HG03442 (cell line): ENCODE measurements at regions not wholly inside any gene's neighbourhood (a gene's known extent, or its start where the extent isn't known, plus 50 kb on each side); places are given as distances from the start of the nearest gene placed in this dataset.

Source experiments
- ATAC-seq: cut with Tn5 transposase; IDR thresholded peaks from one replicate; pipeline ENCODE4 v1.9.1; 2021; ENCODE audit warnings: mild to moderate bottlenecking, moderate library complexity; ENCODE audit not compliant: unreplicated experiment

DNA sequence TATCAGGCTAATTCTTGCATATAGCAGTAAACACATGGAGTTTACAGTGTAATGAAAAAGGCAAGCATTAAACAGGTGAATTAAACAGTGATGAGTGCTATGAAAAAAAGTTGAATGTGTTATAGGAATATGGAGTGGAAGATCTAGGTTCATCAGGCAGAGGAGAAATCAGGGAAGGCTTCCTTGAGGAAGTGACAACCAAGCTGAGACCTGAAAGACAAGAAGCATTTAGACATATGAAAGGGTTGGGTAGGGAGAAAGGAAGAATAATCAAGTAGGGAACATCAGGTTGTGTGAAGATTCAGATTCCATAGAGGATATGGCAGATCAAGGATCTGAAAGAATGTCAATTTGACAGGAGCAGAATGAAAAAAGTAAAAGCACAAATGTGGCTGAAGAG, 612.5 kb downstream of the PRELID2 start:
- no peak for ATAC-seq

DNA sequence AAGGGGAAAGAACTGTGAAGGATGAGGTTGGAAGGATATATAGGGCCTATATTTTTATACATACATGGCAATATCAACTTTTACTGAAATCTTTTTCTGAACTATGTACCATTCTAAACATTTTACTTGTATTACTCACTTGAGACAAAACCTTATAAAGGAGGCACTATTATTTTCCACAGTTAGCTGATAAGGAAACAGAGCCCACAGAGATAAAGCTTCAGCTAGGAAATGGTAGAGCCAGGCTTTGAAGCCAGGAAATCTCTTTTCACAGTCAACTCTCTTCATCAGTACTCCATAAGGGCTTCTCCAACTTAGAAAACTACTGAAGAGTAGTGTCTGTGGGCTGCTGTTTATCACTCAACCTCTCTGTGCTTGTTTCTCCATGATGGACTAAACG, 613.7 kb downstream of the PRELID2 start:
- ATAC-seq: no peak

DNA sequence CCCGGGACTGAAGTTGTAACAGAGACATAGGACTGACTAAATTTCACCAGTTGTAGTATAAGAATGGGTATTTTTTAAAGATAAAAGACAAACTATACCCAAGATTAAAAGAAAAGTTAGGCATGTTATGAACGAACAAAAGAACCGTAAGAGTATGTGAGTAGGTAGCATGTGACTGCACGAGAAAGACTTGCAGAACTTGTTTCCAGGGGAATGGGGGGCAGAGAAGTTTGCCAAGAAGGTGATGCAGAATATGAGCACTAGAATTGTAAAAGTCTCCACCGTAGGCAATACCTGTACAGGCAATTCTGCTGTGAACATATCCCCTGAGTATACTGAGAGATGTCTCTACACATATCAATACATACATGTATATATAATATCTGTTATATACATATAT, 614.7 kb downstream of the PRELID2 start:
- no peak for ATAC-seq

DNA sequence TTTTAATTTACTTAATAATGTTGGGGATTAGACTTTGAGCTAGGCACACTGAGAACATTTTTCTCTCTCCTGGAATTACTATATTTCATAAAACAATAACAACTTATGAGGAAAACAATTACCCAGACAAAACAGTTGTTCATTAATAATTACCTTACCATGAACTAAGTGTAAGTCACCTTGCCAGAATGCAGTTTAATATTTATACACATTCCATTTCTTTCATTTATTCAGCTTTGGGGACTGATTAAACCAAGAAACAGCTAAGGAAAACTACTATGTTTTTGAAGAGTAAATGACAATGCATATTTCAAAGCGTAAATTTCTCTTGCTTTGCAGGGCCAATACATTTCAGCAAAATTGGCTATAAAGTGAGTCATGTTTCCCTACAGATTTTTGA, 616.2 kb downstream of the PRELID2 start:
- no peak for ATAC-seq

DNA sequence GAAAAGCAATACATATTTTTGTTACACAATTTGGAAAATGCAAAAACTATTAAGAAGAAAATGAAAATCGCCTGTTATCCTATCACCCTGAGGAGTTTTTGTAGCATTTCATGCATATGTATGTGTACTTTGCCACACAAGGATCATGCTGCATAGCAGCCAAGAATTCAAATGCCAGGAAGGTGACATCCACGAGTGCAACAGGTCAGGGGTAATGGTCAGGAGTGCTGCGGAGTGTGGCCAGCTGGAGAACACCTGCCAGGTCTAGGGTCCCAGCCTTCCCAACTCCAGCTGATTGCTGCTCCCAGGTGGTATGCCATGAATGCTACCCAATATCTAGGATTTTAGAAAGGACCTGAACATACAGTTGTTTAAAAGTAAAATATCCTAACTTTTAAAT, 617.1 kb downstream of the PRELID2 start:
- ATAC-seq: no peak

DNA sequence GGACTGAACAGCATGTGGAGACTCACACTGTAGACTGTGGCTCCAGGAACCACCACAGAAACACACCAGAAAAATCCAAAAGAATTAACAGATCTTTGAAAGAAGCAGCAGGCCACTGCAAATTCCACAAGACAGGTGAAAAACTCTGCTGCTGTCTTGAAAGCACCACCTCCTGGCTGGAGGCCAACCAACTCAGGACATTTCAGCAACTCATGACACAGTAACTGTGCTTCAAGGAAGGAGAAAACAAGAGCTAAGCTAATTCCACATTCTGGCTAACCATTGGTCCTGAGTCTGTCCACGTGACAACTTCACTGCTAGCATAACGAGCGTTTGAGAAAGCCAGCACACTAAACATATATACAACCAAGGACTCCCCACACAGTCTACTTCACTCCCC, 625.1 kb downstream of the PRELID2 start:
- ATAC-seq: no peak

DNA sequence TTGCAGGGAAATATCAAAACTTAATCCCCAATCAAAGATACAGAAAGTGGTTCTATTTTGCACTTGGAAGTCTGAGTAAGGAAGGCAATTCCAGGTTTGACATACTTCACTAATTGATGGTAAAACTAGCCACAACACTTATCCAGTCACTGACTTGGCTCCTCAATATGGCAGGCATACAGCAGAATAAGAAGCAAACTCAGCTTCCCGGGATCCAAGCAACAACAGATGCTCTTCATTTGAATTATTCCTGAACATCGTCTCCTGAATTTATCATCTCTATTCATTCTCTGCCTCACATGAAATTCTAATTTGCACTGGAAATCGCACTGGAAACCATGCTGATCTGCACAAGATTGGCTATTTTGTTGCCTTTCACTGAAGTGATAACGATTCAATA, 629.6 kb downstream of the PRELID2 start:
- ATAC-seq: no peak

DNA sequence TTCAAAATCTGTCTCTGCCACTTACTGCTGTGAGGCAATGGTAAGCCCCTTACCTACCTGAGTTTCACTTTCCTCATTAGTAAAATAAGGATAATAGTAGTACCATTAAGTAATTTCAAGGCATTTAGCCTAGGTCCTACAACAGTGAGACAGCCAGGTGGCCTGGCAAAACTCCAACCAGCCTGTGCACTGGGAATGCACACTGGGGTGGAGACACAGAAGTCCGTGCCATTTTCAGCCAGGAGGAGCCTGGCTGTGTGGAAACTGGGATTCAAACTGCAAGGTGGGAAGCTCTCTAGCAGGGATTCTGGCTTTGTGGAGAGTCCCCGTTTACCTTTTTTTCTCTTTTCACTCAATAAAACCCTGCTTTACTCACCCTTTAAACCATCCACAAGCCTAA, 630.4 kb downstream of the PRELID2 start:
- no peak for ATAC-seq

DNA sequence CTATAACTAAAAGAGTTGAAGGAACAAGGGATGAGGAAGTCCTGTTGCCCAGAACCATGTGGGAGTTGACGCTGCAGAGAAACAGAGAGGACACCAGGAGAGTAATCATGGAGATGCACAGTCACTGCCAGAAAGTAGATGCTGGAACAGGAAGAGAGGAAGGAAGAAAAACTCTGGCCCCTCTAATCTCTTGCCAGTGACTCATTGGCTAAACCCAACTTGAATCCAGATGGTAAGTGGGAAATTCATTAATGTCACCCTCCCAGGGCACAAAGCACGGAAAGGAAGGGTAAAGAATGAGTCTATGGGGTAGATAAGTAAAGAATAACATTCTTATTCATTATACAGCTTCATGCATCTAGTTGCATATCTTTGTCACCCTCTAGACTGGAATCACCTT, 631.9 kb downstream of the PRELID2 start:
- ATAC-seq: no peak

DNA sequence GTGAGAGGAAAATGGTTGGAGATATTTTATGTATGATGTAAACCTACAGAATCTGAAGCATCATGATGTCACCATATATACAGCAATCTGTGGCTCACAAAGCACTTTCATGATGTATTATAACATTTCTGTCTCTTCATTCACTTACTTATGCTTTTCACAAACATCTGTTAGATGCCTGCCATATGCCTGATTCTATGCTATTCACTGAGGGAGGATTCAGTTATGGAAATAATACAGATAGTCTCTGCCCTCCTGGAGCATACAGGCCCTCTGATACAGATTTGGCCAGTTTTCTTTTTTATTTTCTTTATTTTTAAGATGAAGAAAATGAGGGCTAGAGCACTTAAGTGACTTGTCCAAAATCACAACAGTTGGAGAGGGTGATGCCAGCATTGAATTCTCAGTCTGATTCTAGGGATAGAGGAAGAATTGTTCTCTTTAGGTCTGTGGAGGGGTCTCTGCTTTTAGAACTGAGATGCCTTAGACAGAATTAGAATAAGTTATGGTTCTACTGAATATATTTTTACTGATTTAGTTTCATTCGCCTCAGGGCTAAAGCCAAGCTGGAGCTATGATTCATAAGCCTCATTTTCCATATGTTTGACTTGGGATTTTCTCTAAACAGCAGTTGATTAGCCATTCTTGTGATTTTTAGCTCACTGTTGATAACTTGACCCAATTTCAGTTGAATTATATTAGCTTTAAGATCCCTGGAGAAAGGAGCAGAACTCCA, 636.4 kb downstream of the PRELID2 start:
- no peak for ATAC-seq

DNA sequence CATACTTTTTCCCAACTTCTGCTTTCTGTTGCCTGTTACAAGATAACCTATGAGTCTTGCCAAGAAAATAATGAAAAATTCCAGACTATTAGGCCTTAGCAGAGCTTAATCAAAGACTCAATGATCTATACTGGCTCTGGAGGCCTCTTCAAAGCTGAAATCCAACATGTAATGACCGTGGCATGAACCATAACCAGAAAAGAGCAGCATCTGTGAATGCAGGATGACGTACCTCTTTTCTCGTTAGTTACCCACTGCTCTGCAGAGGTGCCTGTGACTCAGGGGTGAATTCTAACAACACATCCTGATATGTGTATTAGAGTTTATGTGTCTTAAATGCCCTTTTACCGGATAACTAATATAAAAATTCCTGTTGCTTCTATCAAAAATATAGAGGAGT, 645.4 kb downstream of the PRELID2 start:
- ATAC-seq: no peak

DNA sequence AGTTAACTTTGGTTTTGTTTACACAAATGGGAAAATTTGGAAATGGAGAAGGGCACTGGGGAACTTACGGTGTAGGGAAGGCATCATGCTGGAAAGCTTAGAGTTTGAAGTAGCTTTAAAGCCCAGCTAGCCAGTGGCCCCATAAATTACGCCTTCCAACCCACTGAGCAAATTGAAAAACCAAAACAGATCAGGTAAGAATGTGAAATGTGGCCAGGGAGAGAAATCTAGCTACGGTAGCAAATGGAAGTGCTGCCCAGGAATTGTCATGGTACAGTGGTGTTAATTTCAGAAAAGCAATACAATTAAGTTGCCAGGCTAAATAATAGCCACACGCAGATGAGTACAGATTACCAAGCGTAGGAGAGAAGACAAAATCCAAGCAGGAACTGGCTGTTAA, 654.8 kb downstream of the PRELID2 start:
- no peak for ATAC-seq

DNA sequence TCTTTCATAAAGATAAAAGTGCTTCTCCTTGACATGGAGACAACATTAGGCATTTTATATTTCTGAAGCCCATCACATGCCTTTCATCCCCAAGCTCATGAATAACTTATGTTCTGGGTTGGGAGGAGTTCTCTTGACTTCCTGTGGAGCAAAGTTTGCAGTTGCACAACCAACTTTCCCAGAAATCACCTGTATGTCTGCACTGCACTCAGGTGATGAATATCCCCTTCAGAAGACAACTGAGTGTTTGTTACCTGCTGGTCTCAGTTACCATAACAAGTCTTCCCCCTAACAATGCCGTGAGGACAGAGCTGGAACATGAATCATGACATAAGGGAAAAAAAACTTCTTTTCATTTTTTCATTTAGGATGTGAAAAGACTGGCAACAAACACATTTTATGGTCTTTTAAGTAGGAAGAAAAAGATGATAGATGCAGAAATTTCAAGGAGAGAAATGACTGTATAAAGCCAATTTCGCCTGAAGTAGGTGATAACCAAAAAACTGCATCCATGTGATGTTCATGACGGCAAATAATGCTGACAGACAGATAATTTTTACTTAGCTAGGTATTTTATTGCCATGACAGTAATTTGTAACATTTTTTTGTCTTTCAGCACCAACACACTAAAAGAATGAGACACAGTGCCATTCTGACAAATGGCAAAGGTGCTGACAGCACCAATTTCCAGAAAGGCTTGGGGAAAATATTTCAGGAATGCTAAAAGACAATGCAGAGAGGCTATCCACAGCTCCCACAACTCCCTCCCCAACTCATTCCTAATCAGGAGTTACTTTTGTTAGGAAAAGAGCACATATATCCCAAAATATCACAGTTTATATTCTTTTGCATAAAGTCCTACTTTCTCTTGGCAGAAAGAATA, 656.3 kb downstream of the PRELID2 start:
- ATAC-seq: no peak

DNA sequence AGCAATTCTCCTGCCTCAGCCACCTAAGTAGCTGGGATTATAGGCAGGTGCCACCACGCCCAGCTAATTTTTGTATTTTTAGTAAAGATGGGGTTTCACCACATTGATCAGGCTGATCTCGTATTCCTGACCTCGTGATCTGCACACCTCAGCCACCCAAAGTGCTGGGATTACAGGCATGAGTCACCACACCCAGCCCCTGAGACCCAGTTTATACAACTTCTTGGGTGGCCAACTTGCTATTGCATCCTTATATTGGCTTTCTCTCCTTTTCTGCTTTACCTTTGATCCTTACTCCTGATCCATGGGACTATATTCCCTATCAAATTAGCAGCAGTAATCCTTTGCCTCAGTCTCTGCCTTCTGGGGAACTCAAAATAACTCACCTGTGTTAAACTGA, 659.1 kb downstream of the PRELID2 start:
- ATAC-seq: no peak

DNA sequence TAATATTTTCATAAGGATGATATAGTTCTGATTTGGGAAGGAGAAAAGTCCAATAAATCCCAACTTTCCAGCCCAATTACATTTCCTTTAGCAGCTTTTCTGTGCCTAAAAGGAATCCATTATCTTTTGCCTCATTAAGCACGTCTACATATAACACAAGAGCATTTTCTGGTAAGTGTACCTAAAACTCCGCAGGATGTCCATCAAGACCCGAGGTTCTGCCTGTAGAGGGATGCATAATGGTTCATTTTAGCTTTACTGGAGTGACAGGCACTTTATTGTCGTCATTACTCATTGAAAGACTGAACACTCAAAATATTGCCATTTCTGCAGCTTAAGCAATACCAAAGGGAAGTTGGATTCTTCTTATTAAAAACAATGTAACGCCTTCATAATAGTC, 669.0 kb downstream of the PRELID2 start:
- no peak for ATAC-seq

DNA sequence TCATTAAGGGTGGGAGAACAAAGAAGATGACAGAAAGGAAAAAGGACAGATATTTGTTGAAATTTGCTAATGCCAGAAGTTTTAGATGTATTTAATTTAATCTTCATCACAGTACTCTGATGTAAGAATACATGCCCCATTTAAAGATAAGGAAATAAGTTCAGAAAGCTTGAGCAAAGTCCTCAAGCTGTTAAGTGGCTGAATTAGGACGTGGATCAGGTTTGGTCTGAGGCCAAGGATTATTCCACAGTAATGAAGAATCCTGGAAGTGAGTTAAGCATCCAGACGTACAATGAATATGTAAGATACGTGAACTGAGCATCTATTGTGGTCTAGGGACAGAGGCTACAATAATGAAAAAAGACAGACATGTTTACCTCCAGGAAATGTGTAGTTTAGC, 671.3 kb downstream of the PRELID2 start:
- ATAC-seq: no peak

DNA sequence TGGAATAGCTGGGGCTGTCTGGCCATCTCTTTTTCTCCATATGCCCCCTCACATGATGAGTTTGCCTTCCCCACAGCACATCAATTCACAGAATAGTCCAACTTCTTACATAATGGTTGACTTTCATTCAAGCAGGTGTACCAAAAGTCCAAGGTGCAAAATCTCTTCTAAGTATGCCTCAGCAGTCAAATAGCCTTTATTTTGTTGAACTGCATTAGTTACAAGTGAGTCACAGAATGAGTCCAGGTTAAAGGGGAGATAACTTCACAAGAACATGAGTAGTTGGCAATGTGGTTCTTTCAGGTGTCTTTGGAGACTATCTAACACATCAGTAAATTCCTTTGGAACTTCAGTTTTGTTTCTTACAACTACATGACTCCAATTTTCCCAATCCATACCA, 672.5 kb downstream of the PRELID2 start:
- no peak for ATAC-seq

DNA sequence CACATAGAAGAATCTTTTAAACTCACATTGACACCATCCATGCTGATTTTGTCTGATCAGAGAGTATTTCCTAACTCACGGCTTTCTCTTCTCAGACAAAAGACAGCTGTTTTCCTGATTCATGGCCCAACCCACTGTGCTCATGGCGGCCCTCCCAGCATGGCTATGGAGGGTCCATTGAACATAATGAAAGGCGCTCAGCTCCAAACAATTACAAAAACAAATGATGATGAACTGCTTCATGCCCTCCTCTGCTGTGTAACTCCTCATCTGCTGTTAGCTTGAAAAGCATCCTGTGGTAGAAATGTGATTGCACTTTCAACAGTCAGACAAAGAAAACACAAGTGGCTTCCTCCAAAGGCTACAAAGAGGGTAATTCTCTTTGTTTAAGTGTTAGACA, 673.8 kb downstream of the PRELID2 start:
- no peak for ATAC-seq

DNA sequence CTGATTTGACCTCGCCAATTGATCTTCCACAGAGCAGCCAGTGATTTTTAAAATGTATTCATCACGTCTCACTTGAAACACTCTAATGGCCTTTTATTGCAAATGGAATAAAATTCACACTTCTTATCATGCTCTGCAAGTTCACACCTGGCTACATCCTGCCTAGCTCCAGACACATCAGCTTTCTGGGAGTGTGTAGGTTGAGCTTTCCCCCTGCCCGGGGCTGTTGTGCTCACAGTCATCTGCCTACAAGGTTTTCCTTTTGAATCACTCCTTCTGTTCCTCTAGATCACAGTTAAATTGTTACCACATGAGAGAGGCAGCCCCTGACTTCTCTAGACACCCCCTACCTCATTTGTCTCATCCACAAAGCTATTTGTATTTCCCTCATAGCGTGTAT, 674.5 kb downstream of the PRELID2 start:
- no peak for ATAC-seq

DNA sequence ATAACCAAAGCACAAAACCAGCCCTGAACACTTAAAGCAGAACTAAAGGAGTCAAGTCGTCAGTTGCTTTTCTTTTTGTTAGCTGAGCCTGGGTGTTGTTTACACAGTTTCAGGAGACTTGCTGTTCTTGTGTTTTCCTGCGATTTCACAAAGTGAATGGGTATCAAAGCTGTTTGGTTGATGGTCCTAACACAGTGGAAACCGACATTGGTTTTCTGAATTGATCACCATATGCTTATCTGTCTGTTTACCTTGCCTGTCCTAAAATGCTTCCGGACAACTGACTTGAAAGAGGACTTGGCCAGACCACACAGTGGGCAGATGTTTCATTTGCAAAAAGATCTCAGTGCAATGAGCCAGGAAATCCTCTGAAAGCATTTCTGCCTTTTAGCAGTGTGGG, 676.4 kb downstream of the PRELID2 start:
- ATAC-seq: no peak

DNA sequence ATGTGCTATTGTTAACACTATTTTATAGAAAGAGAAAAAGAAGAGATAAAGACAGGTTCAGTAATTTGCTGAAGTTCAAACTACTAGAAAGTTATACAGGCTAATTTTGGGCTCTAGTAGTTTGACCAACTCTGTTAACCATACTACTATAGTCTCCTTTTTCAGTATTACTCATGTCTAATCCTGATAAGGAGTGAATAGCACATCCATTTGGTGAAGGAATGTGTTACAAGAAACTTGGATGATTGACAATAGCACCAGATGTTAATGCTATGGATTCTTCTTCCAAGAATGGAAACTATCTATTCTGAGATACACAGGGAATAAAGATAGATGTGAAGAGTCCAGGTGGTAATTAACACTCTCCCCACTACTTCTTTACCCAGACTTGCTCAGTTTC, 677.3 kb downstream of the PRELID2 start:
- ATAC-seq: no peak

DNA sequence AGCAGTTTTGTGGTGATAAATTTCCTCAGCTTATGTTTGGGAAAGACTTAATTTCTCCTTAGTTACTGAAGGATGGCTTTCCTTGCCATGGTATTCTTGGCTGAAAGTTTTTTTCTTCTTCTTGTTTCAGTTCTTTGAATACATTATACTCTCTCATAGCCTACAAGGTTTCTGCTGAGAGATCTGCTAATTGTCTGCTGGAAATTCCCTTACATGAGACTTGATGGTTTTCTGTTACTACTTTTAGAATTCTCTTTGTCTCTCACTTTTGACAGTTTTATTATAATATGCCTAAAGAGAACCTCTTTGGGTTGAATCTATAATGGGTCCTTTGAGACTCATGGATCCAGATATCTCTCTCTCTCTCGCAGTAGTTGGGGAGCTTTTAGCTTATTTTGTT, 693.6 kb downstream of the PRELID2 start:
- ATAC-seq: no peak
